Hepatocyte (in vitro differentiated cells): ENCODE measurements at regions not wholly inside any gene's neighbourhood (a gene's known extent, or its start where the extent isn't known, plus 50 kb on each side); places are given as distances from the start of the nearest gene placed in this dataset.

Experiments
- DNase-seq: peaks from one replicate; pipeline ENCODE4 v3.0.0-alpha.2; 2016; ENCODE audit warnings: low spot score
- H2AFZ ChIP-seq: fragments of 200-600 bp; sonication (generic); 2 replicates; pipeline ENCODE4 v1.6.0; 2016; ENCODE audit warnings: antibody characterized with exemption, mild to moderate bottlenecking
- H3K27ac ChIP-seq: fragments of 200-600 bp; sonication (generic); 2 replicates; pipeline ENCODE4 v1.5.1; 2016; ENCODE audit warnings: mild to moderate bottlenecking
- H3K27me3 ChIP-seq: fragments of 200-600 bp; sonication (generic); 2 replicates; pipeline ENCODE4 v1.6.1; 2016
- H3K36me3 ChIP-seq: fragments of 200-600 bp; sonication (generic); replicated peaks from 2 replicates; pipeline ENCODE4 v1.5.1; 2016; ENCODE audit warnings: low read depth; ENCODE audit not compliant: insufficient read depth
- H3K4me1 ChIP-seq: fragments of 200-600 bp; sonication (generic); 2 replicates; pipeline ENCODE4 v1.5.1; 2016; ENCODE audit warnings: mild to moderate bottlenecking, moderate library complexity; ENCODE audit not compliant: insufficient read depth
- H3K4me2 ChIP-seq: fragments of 200-600 bp; sonication (generic); 2 replicates; pipeline ENCODE4 v1.6.0; 2016
- H3K4me3 ChIP-seq: fragments of 200-600 bp; sonication (generic); 2 replicates; pipeline ENCODE4 v1.5.1; 2016; ENCODE audit warnings: mild to moderate bottlenecking
- H3K79me2 ChIP-seq: fragments of 200-600 bp; sonication (generic); 2 replicates; pipeline ENCODE4 v1.6.0; 2017; ENCODE audit warnings: mild to moderate bottlenecking
- H3K9me2 ChIP-seq: fragments of 200-600 bp; sonication (generic); replicated peaks from 2 replicates; pipeline ENCODE4 v1.6.0; 2017; ENCODE audit warnings: mild to moderate bottlenecking; ENCODE audit not compliant: insufficient read depth
- H3K9me3 ChIP-seq: fragments of 200-600 bp; sonication (generic); 2 replicates; pipeline ENCODE4 v1.5.1; 2016; ENCODE audit warnings: low read depth, mild to moderate bottlenecking
- H4K20me1 ChIP-seq: fragments of 200-600 bp; sonication (generic); 2 replicates; pipeline ENCODE4 v1.6.0; 2016; ENCODE audit warnings: mild to moderate bottlenecking; ENCODE audit not compliant: insufficient read depth, poor library complexity, severe bottlenecking
- CTCF ChIP-seq: fragments of 200-600 bp; sonication (generic); IDR thresholded peaks from 2 replicates; pipeline ENCODE4 v1.5.1; 2016; ENCODE audit warnings: antibody characterized with exemption, mild to moderate bottlenecking; ENCODE audit not compliant: poor library complexity
- EZH2 ChIP-seq: fragments of 200-600 bp; sonication (generic); IDR thresholded peaks from 2 replicates; pipeline ENCODE4 v1.6.1; 2016; ENCODE audit warnings: antibody characterized with exemption, mild to moderate bottlenecking, borderline replicate concordance
- EZH2phosphoT487 ChIP-seq: fragments of 200-600 bp; sonication (generic); IDR thresholded peaks from one replicate; pipeline ENCODE4 v1.6.1; 2018; ENCODE audit warnings: antibody characterized with exemption, mild to moderate bottlenecking, low read depth, moderate library complexity; ENCODE audit not compliant: unreplicated experiment, severe bottlenecking
- WGBS: methylation state at CpG from one replicate; pipeline ENCODE4 v1.1.6; 2016; ENCODE audit warnings: low lambda C conversion rate; ENCODE audit errors: missing lambda C conversion rate; 5-methylcytosine and 5-hydroxymethylcytosine counted together

GRCh38 chr5:3375586-3376311 lies 219.9 kb upstream of the IRX1 start:
- H3K27ac ChIP-seq, result no peak overlapping the region
- no peaks in the 10 kb centered on the region for H3K79me2 ChIP-seq
- H3K4me3 ChIP-seq, result no peak overlapping the region
- H3K9me3 ChIP-seq, result no peaks in the 10 kb centered on the region
- no peak overlapping the region for H2AFZ ChIP-seq
- H3K36me3 ChIP-seq, result no peaks in the 10 kb centered on the region
- TF ChIP-seq EZH2, result no peak
- TF ChIP-seq EZH2phosphoT487, result no peak
- TF ChIP-seq CTCF, result no peak
- H3K4me2 ChIP-seq, result no peak overlapping the region
- WGBS, result 69% methylated on average over 2 of the region's 2 CpGs
- no peak for DNase-seq
- H3K4me1 ChIP-seq, result no peaks in the 10 kb centered on the region
- H3K9me2 ChIP-seq, result no peaks in the 10 kb centered on the region
- H3K27me3 ChIP-seq, result no peaks in the 10 kb centered on the region
- no peaks in the 10 kb centered on the region for H4K20me1 ChIP-seq

- H3K27me3 ChIP-seq, result no peaks in the 10 kb centered on the region
- no peak overlapping the region for H2AFZ ChIP-seq
These were observed 222.2 kb upstream of the IRX1 start for GRCh38 chr5:3373391-3373790.

GRCh38 chr5:3372289-3372688 lies 223.3 kb upstream of the IRX1 start:
- no peak for DNase-seq
- no peak overlapping the region for H2AFZ ChIP-seq

More at GRCh38 chr5:3373391-3373790, 222.2 kb upstream of the IRX1 start:
- DNase-seq, result no peak
- no peaks in the 10 kb centered on the region for H4K20me1 ChIP-seq
- H3K79me2 ChIP-seq, result no peaks in the 10 kb centered on the region
- H3K9me2 ChIP-seq, result no peaks in the 10 kb centered on the region
- H3K4me3 ChIP-seq, result no peak overlapping the region
- no peaks in the 10 kb centered on the region for H3K36me3 ChIP-seq
- H3K9me3 ChIP-seq, result no peaks in the 10 kb centered on the region
- no peak overlapping the region for H3K27ac ChIP-seq
- H3K4me1 ChIP-seq, result no peaks in the 10 kb centered on the region
- H3K4me2 ChIP-seq, result no peak overlapping the region
- TF ChIP-seq CTCF (no peak), EZH2phosphoT487 (no peak), EZH2 (no peak)

More at GRCh38 chr5:3372289-3372688, 223.3 kb upstream of the IRX1 start:
- Histone ChIP-seq H3K4me3 (no peak overlapping the region), H3K36me3 (no peaks in the 10 kb centered on the region), H3K79me2 (no peaks in the 10 kb centered on the region), H3K4me2 (no peak overlapping the region), H3K9me3 (no peaks in the 10 kb centered on the region), H3K4me1 (no peaks in the 10 kb centered on the region), H3K27ac (no peak overlapping the region), H3K9me2 (no peaks in the 10 kb centered on the region), H4K20me1 (no peaks in the 10 kb centered on the region), H3K27me3 (no peaks in the 10 kb centered on the region)
- TF ChIP-seq EZH2phosphoT487 (no peak), EZH2 (no peak), CTCF (no peak)
